ENCODE measurements at regions not wholly inside any gene's neighbourhood (a gene's known extent, or its start where the extent isn't known, plus 50 kb on each side); places are given as distances from the start of the nearest gene placed in this dataset.

DNA sequence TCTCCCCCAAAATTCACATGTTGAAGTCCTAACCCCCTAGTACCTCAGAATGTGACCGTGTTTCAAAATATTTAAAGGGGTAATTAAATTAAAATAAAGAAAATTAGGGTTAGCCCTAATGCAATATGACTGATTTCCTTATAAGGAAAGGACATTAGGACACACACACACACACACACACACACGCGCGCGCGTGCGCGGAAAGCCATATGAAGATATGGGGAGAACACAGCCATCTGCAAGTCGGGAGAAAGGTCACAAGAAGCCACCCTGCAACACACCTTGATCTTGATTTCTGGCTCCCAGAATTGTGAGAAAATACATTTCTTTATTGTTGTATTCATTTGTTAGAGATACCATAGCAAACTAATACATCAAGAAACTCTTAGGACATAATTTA is 54.6 kb upstream of the STXBP5L start:
- Mint-ChIP-seq H3K9me3 (no peaks in the 10 kb centered on the region), H3K4me3 (no peak overlapping the region), H3K27ac (no peak overlapping the region), H3K36me3 (no peaks in the 10 kb centered on the region), H3K27me3 (ENCODE audit: insufficient read depth, low read depth) (no peaks in the 10 kb centered on the region), H3K4me1 (peaks cover 14% of the 10 kb centered on the region)
- H3F3A ChIP-seq (ENCODE audit: low read depth), result no peaks in the 10 kb centered on the region
- no peak overlapping the region for H3K4me3 ChIP-seq
- no peak for DNase-seq (ENCODE audit: low spot score)
- no peak overlapping the region for H3K4me2 ChIP-seq
- H3K4me1 ChIP-seq, result peaks cover 5% of the 10 kb centered on the region
- no peaks in the 10 kb centered on the region for H3K9me3 ChIP-seq (ENCODE audit: low read depth)
- H3K79me2 ChIP-seq (ENCODE audit: low read depth), result no peaks in the 10 kb centered on the region
- TF ChIP-seq, protein P1, sequence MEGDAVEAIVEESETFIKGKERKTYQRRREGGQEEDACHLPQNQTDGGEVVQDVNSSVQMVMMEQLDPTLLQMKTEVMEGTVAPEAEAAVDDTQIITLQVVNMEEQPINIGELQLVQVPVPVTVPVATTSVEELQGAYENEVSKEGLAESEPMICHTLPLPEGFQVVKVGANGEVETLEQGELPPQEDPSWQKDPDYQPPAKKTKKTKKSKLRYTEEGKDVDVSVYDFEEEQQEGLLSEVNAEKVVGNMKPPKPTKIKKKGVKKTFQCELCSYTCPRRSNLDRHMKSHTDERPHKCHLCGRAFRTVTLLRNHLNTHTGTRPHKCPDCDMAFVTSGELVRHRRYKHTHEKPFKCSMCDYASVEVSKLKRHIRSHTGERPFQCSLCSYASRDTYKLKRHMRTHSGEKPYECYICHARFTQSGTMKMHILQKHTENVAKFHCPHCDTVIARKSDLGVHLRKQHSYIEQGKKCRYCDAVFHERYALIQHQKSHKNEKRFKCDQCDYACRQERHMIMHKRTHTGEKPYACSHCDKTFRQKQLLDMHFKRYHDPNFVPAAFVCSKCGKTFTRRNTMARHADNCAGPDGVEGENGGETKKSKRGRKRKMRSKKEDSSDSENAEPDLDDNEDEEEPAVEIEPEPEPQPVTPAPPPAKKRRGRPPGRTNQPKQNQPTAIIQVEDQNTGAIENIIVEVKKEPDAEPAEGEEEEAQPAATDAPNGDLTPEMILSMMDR (IDR thresholded peaks at IDR 0.05), result no peak
- TF ChIP-seq EZH2 (IDR thresholded peaks at IDR 0.05), result no peak
- no peaks in the 10 kb centered on the region for H4K20me1 ChIP-seq (ENCODE audit: low read depth)
- H3K36me3 ChIP-seq, result no peaks in the 10 kb centered on the region
- no peak overlapping the region for H3K9ac ChIP-seq
- no peak overlapping the region for H3K27ac ChIP-seq
- no peaks in the 10 kb centered on the region for H3K27me3 ChIP-seq
- no peak overlapping the region for H2AFZ ChIP-seq (replicated peaks)

GRCh38 chr3:120854908-120855526 is 53.0 kb upstream of the STXBP5L start:
- peak overlapping the region; percentile 43 for H3K27ac Mint-ChIP-seq
- H3K36me3 ChIP-seq, result no peaks in the 10 kb centered on the region
- no peak overlapping the region for H3K4me2 ChIP-seq
- H3K27me3 ChIP-seq, result no peaks in the 10 kb centered on the region
- TF ChIP-seq EZH2 (IDR thresholded peaks at IDR 0.05) (no peak), EZH2phosphoT487 (IDR thresholded peaks at IDR 0.05) (no peak)
- TF ChIP-seq, protein P1 (IDR thresholded peaks at IDR 0.05), result no peak
- peaks cover 14% of the 10 kb centered on the region for H3K4me1 Mint-ChIP-seq
- H3K79me2 ChIP-seq (ENCODE audit: low read depth), result no peaks in the 10 kb centered on the region
- H3K4me3 Mint-ChIP-seq, result no peak overlapping the region
- H3K9me3 ChIP-seq (ENCODE audit: low read depth), result no peaks in the 10 kb centered on the region
- DNase-seq (ENCODE audit: low spot score), result no peak
- H3K9me3 Mint-ChIP-seq, result no peaks in the 10 kb centered on the region
- no peak overlapping the region for H3K27ac ChIP-seq
- no peak overlapping the region for H3K4me3 ChIP-seq
- peaks cover 5% of the 10 kb centered on the region for H3K4me1 ChIP-seq
- H3K27me3 Mint-ChIP-seq (ENCODE audit: insufficient read depth, low read depth), result no peaks in the 10 kb centered on the region
- no peaks in the 10 kb centered on the region for H4K20me1 ChIP-seq (ENCODE audit: low read depth)
- H3K9ac ChIP-seq, result no peak overlapping the region
- no peaks in the 10 kb centered on the region for H3K36me3 Mint-ChIP-seq
- H3F3A ChIP-seq (ENCODE audit: low read depth), result no peaks in the 10 kb centered on the region
- peak overlapping the region; percentile 89 for H2AFZ ChIP-seq (replicated peaks)

GRCh38 chr3:120855665-120856437 is 52.2 kb upstream of the STXBP5L start:
- Histone ChIP-seq H3K4me2 (no peak overlapping the region), H3K79me2 (ENCODE audit: low read depth) (no peaks in the 10 kb centered on the region), H3K27ac (no peak overlapping the region), H3K36me3 (no peaks in the 10 kb centered on the region), H3K9me3 (ENCODE audit: low read depth) (no peaks in the 10 kb centered on the region), H3K4me1 (no peaks in the 10 kb centered on the region), H3K27me3 (no peaks in the 10 kb centered on the region), H2AFZ (replicated peaks) (peak overlapping the region; percentile 89), H4K20me1 (ENCODE audit: low read depth) (no peaks in the 10 kb centered on the region), H3K9ac (no peak overlapping the region), H3K4me3 (no peak overlapping the region), H3F3A (ENCODE audit: low read depth) (no peaks in the 10 kb centered on the region)
- Mint-ChIP-seq H3K27me3 (ENCODE audit: insufficient read depth, low read depth) (no peaks in the 10 kb centered on the region), H3K9me3 (no peaks in the 10 kb centered on the region), H3K4me3 (no peak overlapping the region), H3K4me1 (peaks cover 10% of the 10 kb centered on the region), H3K27ac (no peak overlapping the region), H3K36me3 (no peaks in the 10 kb centered on the region)
- TF ChIP-seq EZH2phosphoT487 (IDR thresholded peaks at IDR 0.05) (no peak), EZH2 (IDR thresholded peaks at IDR 0.05) (no peak)
- TF ChIP-seq, protein P1 (IDR thresholded peaks at IDR 0.05), result no peak
- no peak for DNase-seq (ENCODE audit: low spot score)
